Caki2 (cell line): ENCODE measurements at regions not wholly inside any gene's neighbourhood (a gene's known extent, or its start where the extent isn't known, plus 50 kb on each side); places are given as distances from the start of the nearest gene placed in this dataset.

Experiments used
- DNase-seq: peaks from one replicate; pipeline ENCODE4 v3.0.0-alpha.2; 2015; ENCODE audit warnings: low read depth
- in situ Hi-C: cut with HindIII; loops from 2 replicates; pipeline ENCODE4 v1.10.0; 2016; ENCODE audit warnings: low sequenced_read_pairs, low pct_unique_long_range_greater_than_20kb, mixed read lengths

DNA sequence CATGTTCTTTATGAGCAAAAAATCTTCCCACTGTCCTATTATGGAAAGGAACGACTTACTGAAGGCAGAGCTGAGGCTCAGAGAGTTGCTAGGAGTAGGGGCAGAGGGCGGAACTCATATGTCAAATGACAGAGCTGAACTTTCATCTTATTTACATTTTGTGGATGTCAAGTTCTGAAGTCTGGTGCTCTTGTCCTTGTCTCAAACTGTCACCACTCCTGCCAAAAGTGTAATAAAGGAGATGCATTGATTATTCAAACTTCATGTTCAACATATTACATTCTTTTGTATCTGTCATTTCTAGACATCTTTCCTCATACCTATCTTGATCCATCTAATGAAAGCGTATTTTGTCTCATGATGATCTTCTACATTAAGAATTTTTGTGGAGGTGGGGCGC is 57.1 kb upstream of the C11orf87 start:
- in situ Hi-C loops, result no loop called here
- DNase-seq, result no peak

DNA sequence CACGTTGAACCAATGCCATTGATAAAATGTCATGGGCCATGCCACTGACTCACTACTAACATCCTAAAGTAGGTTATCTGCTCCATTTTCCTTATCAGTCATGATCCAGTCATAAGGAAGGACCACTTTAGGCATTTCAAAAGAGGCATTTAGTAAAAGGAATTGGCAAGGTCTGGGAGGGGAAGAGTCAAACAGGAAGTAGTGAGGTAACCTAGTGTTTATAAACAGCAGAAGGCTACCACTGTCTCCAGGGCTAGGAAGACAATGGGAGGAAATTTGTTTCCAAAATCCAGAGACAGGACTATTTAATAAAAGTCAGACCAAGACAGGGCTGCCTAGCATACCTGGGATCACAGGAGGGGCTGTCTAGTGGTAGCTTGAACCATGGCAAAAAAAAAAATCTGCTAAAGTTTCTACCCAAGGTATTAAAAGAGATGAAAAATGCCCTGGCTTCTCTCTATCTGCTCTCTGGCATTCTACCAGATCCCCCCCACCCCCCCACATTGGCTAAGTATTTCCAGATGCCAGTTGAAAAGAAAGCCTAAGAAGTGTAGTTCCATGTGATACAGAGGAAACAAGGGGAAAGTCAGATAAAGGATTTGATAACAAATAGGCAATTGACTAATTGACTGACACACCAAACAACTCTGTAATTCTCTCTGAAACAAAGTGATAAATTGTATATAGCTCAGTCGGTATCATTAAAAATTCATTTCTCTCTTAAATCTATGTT is 50.4 kb upstream of the C11orf87 start:
- DNase-seq, result no peak
- in situ Hi-C loops, result no loop called here
